ENCODE measurements at regions not wholly inside any gene's neighbourhood (a gene's known extent, or its start where the extent isn't known, plus 50 kb on each side); places are given as distances from the start of the nearest gene placed in this dataset.

GRCh38 chr1:168374566-168374965 lies 93.9 kb downstream of the TBX19 start:
- no peaks in the 10 kb centered on the region for H3K36me3 ChIP-seq
- no peak for DNase-seq
- H3K4me3 ChIP-seq (ENCODE audit: low read depth, low read length): no peak overlapping the region

GRCh38 chr1:168373869-168374268 lies 93.2 kb downstream of the TBX19 start:
- no peak for DNase-seq
- no peaks in the 10 kb centered on the region for H3K36me3 ChIP-seq
- H3K27me3 ChIP-seq (ENCODE audit: insufficient read depth, low read depth, severe bottlenecking): no peaks in the 10 kb centered on the region
- no peak overlapping the region for H3K4me3 ChIP-seq (ENCODE audit: low read depth, low read length)
- no peak overlapping the region for H3K27ac ChIP-seq
- no peaks in the 10 kb centered on the region for H3K9me3 ChIP-seq (ENCODE audit: severe bottlenecking)
- TF ChIP-seq CTCF (IDR thresholded peaks at IDR 0.05; ENCODE audit: low read depth, low read length): no peak

More at GRCh38 chr1:168374566-168374965, 93.9 kb downstream of the TBX19 start:
- Histone ChIP-seq H3K27ac (no peak overlapping the region), H3K27me3 (ENCODE audit: insufficient read depth, low read depth, severe bottlenecking) (no peaks in the 10 kb centered on the region), H3K9me3 (ENCODE audit: severe bottlenecking) (no peaks in the 10 kb centered on the region)
- no peak for TF ChIP-seq CTCF (IDR thresholded peaks at IDR 0.05; ENCODE audit: low read depth, low read length)

GRCh38 chr1:168372861-168373371 lies 92.2 kb downstream of the TBX19 start:
- H3K9me3 ChIP-seq (ENCODE audit: severe bottlenecking): no peaks in the 10 kb centered on the region
- no peaks in the 10 kb centered on the region for H3K27me3 ChIP-seq (ENCODE audit: insufficient read depth, low read depth, severe bottlenecking)
- TF ChIP-seq CTCF (IDR thresholded peaks at IDR 0.05; ENCODE audit: low read depth, low read length): no peak
- H3K27ac ChIP-seq: no peak overlapping the region
- H3K36me3 ChIP-seq: no peaks in the 10 kb centered on the region
- H3K4me3 ChIP-seq (ENCODE audit: low read depth, low read length): no peak overlapping the region
- no peak for DNase-seq

- Histone ChIP-seq H3K36me3 (no peaks in the 10 kb centered on the region), H3K27me3 (ENCODE audit: insufficient read depth, low read depth, severe bottlenecking) (no peaks in the 10 kb centered on the region), H3K9me3 (ENCODE audit: severe bottlenecking) (no peaks in the 10 kb centered on the region), H3K27ac (no peak overlapping the region), H3K4me3 (ENCODE audit: low read depth, low read length) (no peak overlapping the region)
- no peak for DNase-seq
- no peak for TF ChIP-seq CTCF (IDR thresholded peaks at IDR 0.05; ENCODE audit: low read depth, low read length)
Observed at GRCh38 chr1:168372307-168372706, 91.6 kb downstream of the TBX19 start.

- no peak overlapping the region for H3K4me3 ChIP-seq (ENCODE audit: low read depth, low read length)
- no peak overlapping the region for H3K27ac ChIP-seq
- DNase-seq: no peak
Observed at GRCh38 chr1:168371477-168371876, 90.8 kb downstream of the TBX19 start.

More at GRCh38 chr1:168371477-168371876, 90.8 kb downstream of the TBX19 start:
- no peaks in the 10 kb centered on the region for H3K27me3 ChIP-seq (ENCODE audit: insufficient read depth, low read depth, severe bottlenecking)
- H3K9me3 ChIP-seq (ENCODE audit: severe bottlenecking): no peaks in the 10 kb centered on the region
- H3K36me3 ChIP-seq: no peaks in the 10 kb centered on the region
- TF ChIP-seq CTCF (IDR thresholded peaks at IDR 0.05; ENCODE audit: low read depth, low read length): no peak
